Psoas muscle (tissue), 7 donors: ENCODE measurements at regions not wholly inside any gene's neighbourhood (a gene's known extent, or its start where the extent isn't known, plus 50 kb on each side); places are given as distances from the start of the nearest gene placed in this dataset.

ENCODE experiments used
- ATAC-seq, 4 donors: fragments of 200-7000 bp; cut with Tn5 transposase; one replicate each; pipeline ENCODE4 v1.9.1; 2020; ENCODE audit warnings: moderate library complexity in 3 of 4, mild to moderate bottlenecking in 2 of 4
- DNase-seq, 2 donors: peaks; one replicate each; pipeline ENCODE4 v3.0.0-alpha.2; 2020
- H3K27ac ChIP-seq: fragments of 200-600 bp; one replicate; pipeline ENCODE4 v1.8.0; 2022
- H3K27me3 ChIP-seq, 3 donors: fragments of 200-600 bp in 1 of 3; one replicate each; pipeline versions ENCODE4 v1.6.1 to v1.8.0; 2013 to 2022; ENCODE audit warnings: low read length in 2 of 3, mild to moderate bottlenecking in 2 of 3, moderate library complexity in 1 of 3; ENCODE audit not compliant: insufficient read depth in 3 of 3
- H3K36me3 ChIP-seq, 2 donors: fragments of 200-600 bp in 1 of 2; one replicate each; pipeline versions ENCODE4 v1.6.1 to v1.8.0; 2013 to 2022; ENCODE audit warnings: low read depth in 1 of 2, mild to moderate bottlenecking in 1 of 2, moderate library complexity in 1 of 2; ENCODE audit not compliant: insufficient read depth in 1 of 2
- H3K4me1 ChIP-seq: fragments of 200-600 bp; one replicate; pipeline ENCODE4 v1.8.0; 2022
- H3K4me3 ChIP-seq: fragments of 200-600 bp; one replicate; pipeline ENCODE4 v1.8.0; 2022; ENCODE audit warnings: mild to moderate bottlenecking
- H3K9me3 ChIP-seq: fragments of 200-600 bp; one replicate; pipeline ENCODE4 v1.8.0; 2022
- CTCF ChIP-seq: fragments of 200-600 bp; IDR thresholded peaks from one replicate; pipeline ENCODE4 v1.8.0; 2022; ENCODE audit warnings: antibody characterized with exemption
- WGBS, 3 donors: extraction: QIAGEN DNeasy Blood & Tissue Kit; methylation state at CpG; one replicate each; pipeline versions ENCODE4 v1.1.6 to v1.1.7; 2013; 5-methylcytosine and 5-hydroxymethylcytosine counted together
- intact Hi-C, 2 donors: fragments of 100-400 bp; cut with DNase I; formaldehyde crosslinking; loops; one replicate each; pipeline versions ENCODE4 v1.11.0 to v1.14.2; 2022
- donor health status: healthy with polysubstance abuse.
- donor health status: DM: no; HTN: no; CAD: no; lungs with moderate emphysema.
- donor health status: Bipolar disorder and iron deficiency.
- donor health status: healthy.
- donor health status: DM: yes; HTN: yes; CAD: no.
- donor health status: DM: no; HTN: no; CAD: no.
- donor health status: DM: yes; HTN: yes; CAD: no.

- Histone ChIP-seq H3K36me3 (no peaks in the 10 kb centered on the region), H3K27ac (no peak overlapping the region), H3K4me3 (no peak overlapping the region), H3K4me1 (peaks cover 36% of the 10 kb centered on the region), H3K27me3 (no peaks in the 10 kb centered on the region), H3K9me3 (no peaks in the 10 kb centered on the region)
- 83 to 92% (median 88%) methylated on average over 9 of the region's 9 CpGs for WGBS, 3 donors
- intact Hi-C loops = loop anchor here (5.0 to 10.0 kb wide), 4 partner anchors 67 to 367 kb away; partner anchors contain the start of gene CASZ1 (in 1 of the 2)
- no peak for TF ChIP-seq CTCF
- DNase-seq (no peak), ATAC-seq (no peak)
These were observed 68.3 kb upstream of the CASZ1 start for GRCh38 chr1:10864776-10865175.

GRCh38 chr1:10865518-10866320, 69.3 kb upstream of the CASZ1 start:
- no peak for DNase-seq
- Histone ChIP-seq H3K27ac (no peak overlapping the region), H3K36me3 (no peaks in the 10 kb centered on the region), H3K9me3 (no peaks in the 10 kb centered on the region), H3K27me3 (no peaks in the 10 kb centered on the region), H3K4me1 (peaks cover 32% of the 10 kb centered on the region), H3K4me3 (no peak overlapping the region)
- ATAC-seq = no peak
- WGBS, 3 donors = 65 to 82% (median 74%) methylated on average over 15 to 19 of the region's 19 CpGs
- intact Hi-C loops = loop anchor here (5.0 to 10.0 kb wide), 3 partner anchors 181 to 368 kb away; no protein-coding TSS in a partner anchor
- TF ChIP-seq CTCF = no peak

GRCh38 chr1:10866321-10867093, 70.1 kb upstream of the CASZ1 start:
- no peak overlapping the region for H3K27ac ChIP-seq
- no peaks in the 10 kb centered on the region for H3K36me3 ChIP-seq
- H3K4me1 ChIP-seq = peaks cover 24% of the 10 kb centered on the region
- peak in 1 of 2 donors; percentile 17 for DNase-seq
- no peak for TF ChIP-seq CTCF
- no peaks in the 10 kb centered on the region for H3K9me3 ChIP-seq
- intact Hi-C loops = loop anchor here (5.0 to 10.0 kb wide), 3 partner anchors 182 to 369 kb away; no protein-coding TSS in a partner anchor
- H3K4me3 ChIP-seq = peak overlapping the region; percentile 60
- no peaks in the 10 kb centered on the region for H3K27me3 ChIP-seq
- ATAC-seq = peak; percentile 2 to 17 (median 16)
- WGBS, 3 donors = 17 to 22% (median 17%) methylated on average over 29 to 31 of the region's 31 CpGs

GRCh38 chr1:10867138-10867721, 70.8 kb upstream of the CASZ1 start:
- Histone ChIP-seq H3K36me3 (no peaks in the 10 kb centered on the region), H3K27me3 (peaks cover 0 to 1% (median 0%) of the 10 kb centered on the region in 3 donors), H3K27ac (no peak overlapping the region), H3K4me1 (peaks cover 17% of the 10 kb centered on the region), H3K4me3 (peak overlapping the region; percentile 60), H3K9me3 (no peaks in the 10 kb centered on the region)
- intact Hi-C loops = loop anchor here (5.0 to 10.0 kb wide), 3 partner anchors 182 to 370 kb away; no protein-coding TSS in a partner anchor
- 2 to 5% (median 5%) methylated on average over 28 to 54 of the region's 54 CpGs for WGBS, 3 donors
- ATAC-seq = peak; percentile 81 to 87 (median 82)
- peak; percentile 91 for TF ChIP-seq CTCF
- DNase-seq = peak; percentile 72 to 83
